GM18505 (cell line): ENCODE measurements at regions not wholly inside any gene's neighbourhood (a gene's known extent, or its start where the extent isn't known, plus 50 kb on each side); places are given as distances from the start of the nearest gene placed in this dataset.

Experiments used
- ATAC-seq: cut with Tn5 transposase; IDR thresholded peaks from one replicate; pipeline ENCODE4 v1.9.1; 2021; ENCODE audit not compliant: unreplicated experiment
- POLR2A ChIP-seq: IDR thresholded peaks from 4 replicates; pipeline ENCODE4 v1.6.1; 2011; ENCODE audit warnings: borderline replicate concordance; ENCODE audit not compliant: insufficient read depth, insufficient read length; ENCODE audit errors: extremely low read depth

GRCh38 chr5:5957737-5958136 lies 420.6 kb downstream of the MED10 start:
- no peak for ATAC-seq
- TF ChIP-seq POLR2A, result no peak

GRCh38 chr5:5954275-5954598 lies 424.1 kb downstream of the MED10 start:
- no peak for TF ChIP-seq POLR2A
- ATAC-seq, result no peak

GRCh38 chr5:5953584-5954274 lies 424.6 kb downstream of the MED10 start:
- no peak for ATAC-seq
- no peak for TF ChIP-seq POLR2A

GRCh38 chr5:5951953-5952352 lies 426.4 kb downstream of the MED10 start:
- no peak for TF ChIP-seq POLR2A
- no peak for ATAC-seq

DNA sequence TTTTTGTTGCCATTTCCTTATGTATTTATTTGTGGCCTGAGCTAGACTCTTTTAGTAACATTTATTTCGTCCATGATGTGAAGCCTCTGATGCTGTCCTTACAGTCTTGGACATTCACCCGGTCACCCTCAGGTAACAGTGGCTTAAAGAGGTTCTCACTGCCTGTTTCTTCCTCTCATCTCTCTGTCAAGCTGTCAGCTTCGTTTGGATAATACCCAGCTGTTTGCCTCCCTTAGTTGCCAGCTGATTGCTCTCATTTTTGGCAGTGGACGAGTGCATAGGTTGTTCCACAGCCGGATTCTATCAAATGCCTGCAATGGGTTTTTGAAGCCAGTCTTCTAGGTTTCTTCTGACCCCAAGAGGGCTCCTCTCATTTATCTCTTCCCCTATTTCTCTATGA lies 427.7 kb downstream of the MED10 start:
- ATAC-seq, result no peak
- no peak for TF ChIP-seq POLR2A

GRCh38 chr5:5941486-5941885 lies 436.9 kb downstream of the MED10 start:
- no peak for ATAC-seq
- no peak for TF ChIP-seq POLR2A

DNA sequence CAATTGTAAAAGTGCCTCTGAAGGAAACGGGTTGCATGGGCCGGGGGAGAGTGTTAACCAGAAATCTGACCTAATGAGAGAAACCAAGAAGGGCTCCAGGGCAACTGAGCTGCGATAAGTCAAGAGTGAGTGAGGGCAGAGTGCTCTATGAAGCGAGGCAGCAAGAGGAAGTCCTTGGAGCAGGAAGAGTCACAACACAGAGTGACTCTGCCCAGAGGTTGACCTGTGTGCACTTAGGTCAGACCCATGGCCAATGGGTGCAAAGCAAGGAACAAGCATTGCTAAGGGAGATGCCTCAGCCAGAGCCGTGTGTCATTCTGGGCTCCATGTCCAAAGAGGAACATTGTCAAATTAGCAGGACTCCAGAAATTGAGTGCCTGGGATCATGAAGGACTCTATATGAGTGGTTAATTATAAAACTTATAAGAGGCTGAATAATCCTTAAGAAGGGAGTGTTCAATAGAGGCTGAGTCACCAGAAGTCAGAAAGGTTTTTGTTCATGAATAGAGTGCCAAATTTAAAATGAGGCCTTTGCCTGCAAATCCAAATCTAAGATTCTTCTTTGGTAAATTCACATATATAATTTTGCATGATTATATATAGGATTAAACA lies 438.5 kb downstream of the MED10 start:
- TF ChIP-seq POLR2A, result no peak
- no peak for ATAC-seq

DNA sequence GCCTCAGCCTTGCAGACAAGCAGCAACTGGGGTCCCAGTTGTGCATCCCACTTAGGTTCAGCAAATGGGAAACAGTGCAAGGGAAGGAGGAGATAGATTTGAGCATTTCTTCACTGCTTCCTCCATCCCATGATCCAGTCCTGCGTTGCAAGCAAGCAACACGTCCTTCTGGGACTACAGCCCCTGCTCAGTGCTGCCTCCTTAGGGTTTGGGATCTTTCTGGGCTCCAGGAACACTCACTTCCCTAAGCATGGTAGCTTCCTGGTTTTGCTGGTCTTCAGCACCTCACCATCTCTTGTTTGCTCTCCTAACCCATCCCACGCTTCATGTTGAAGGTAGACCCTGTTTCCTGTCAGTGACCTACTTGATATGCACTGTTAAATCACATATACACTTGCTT lies 444.7 kb downstream of the MED10 start:
- no peak for TF ChIP-seq POLR2A
- ATAC-seq, result no peak

DNA sequence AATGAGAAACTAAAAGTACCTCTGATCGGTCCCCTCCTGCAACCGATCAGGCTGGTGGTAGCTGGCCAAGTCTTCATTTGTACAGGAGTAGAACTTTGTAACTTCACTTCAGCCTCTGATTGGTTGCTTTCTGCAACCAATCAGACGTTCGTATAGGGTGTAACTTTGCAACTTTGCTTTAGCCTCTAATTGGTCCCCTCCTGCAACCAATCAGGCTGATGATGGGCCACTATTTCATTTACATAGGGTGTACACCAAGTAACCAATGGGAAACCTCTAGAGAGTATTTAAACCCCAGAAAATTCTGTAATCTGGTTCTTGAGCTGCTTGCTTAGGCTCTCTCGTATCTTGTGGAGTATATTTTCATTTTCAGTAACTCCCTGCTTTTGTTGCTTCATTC lies 445.5 kb downstream of the MED10 start:
- TF ChIP-seq POLR2A, result no peak
- no peak for ATAC-seq

DNA sequence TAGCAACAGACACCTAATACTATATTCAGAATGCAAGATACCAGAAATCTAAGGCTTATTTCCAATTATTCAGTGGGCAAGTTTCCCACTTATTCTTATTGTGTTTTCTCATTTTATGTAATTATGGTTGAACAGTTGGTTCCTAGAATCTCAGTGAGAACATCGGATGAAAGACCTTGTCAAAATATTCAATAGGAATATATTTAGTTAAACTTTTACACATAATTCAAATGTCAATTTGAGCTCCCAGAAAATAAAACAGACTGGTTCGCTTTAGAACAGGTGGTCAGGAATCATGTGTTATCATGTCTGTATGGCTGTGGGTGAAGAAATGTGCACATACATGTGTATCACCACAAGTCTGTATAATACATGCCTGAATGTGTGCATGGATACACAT lies 447.8 kb downstream of the MED10 start:
- no peak for ATAC-seq
- no peak for TF ChIP-seq POLR2A

GRCh38 chr5:5929291-5930020 lies 448.9 kb downstream of the MED10 start:
- no peak for TF ChIP-seq POLR2A
- no peak for ATAC-seq

DNA sequence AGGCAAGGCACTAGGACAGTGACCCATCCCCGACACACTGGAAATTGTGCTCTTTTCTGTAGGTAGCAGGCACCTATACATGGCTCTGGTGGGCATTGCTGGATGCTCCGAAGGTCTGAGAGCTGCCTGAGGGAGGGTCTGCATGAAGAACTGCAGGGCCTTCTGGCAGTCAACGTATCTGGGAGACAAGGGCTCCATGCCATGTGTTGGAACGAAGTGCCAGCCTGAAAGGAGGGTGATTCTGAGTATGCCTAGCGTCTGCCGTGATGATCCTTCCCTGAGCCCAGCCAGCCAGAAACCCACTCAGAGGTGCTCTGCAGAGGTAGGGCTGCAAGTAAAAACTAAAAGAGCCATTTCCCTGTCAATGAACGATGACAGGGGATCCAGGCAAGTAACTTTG lies 453.2 kb downstream of the MED10 start:
- no peak for TF ChIP-seq POLR2A
- ATAC-seq, result no peak

DNA sequence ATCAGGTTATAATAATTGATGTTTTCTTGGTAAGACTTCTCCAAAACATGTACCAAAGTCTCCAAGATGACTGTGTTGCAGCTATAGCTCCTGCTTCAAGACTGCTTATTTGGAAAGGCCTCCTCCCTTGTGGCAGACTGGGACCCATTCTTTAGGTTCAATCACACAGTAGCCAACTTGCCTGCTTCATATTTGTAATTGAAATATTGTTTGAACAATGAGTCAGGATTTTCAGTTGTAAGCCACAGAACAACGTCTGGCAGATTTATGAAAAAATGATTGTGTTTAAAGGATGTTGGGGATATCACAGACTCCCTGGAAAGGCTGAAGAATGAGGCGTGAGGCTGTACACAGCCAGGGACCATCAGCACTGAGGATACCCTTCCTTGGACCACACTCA lies 458.9 kb downstream of the MED10 start:
- ATAC-seq, result no peak
- TF ChIP-seq POLR2A, result no peak

GRCh38 chr5:5906778-5907177 lies 471.6 kb downstream of the MED10 start:
- TF ChIP-seq POLR2A, result no peak
- no peak for ATAC-seq
